ENCODE measurements at regions not wholly inside any gene's neighbourhood (a gene's known extent, or its start where the extent isn't known, plus 50 kb on each side); places are given as distances from the start of the nearest gene placed in this dataset.

DNA sequence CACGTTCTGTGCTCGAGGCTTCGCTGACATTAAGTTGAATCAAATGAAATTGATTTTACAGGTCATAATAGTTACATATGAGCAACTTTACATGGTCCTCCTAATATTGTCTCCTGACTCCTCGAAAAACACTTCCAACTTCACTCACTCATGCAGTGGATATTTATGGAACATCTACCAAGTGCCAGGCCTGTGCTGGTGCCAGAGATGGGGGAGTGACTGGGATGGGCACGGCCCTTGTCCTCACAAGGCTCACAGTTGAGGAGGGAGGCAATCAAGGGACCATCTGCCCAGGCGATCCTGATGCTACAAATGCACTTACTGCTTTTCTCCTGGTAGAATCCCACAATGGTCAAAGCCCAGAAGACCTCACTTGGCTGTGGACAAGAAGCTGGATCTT is 426.4 kb downstream of the PREX1 start:
- no peak for TF ChIP-seq CTCF (conservative IDR thresholded peaks at IDR 0.05; ENCODE audit: low read depth, low read length)
- no peak for TF ChIP-seq EZH2 (IDR thresholded peaks at IDR 0.05; ENCODE audit: borderline replicate concordance, low read depth, low read length, poor library complexity, severe bottlenecking)

Data from A673 (cell line).